CD4-positive, CD25-positive, alpha-beta regulatory T cell (primary cell): ENCODE measurements at regions not wholly inside any gene's neighbourhood (a gene's known extent, or its start where the extent isn't known, plus 50 kb on each side); places are given as distances from the start of the nearest gene placed in this dataset.
"Not testable (repeated sequence)": the region's sequence is repeated elsewhere in the genome, so short reads cannot be mapped to it uniquely, and the experiment has no call there.

Experiments used
- ATAC-seq, 2 donors: fragments of 150-1000 bp; cut with Tn5 transposase; one replicate each; pipeline ENCODE4 v1.10.0; 2021; ENCODE audit warnings: low read depth in 2 of 2, moderate number of reproducible peaks in 2 of 2, moderate library complexity in 1 of 2
- DNase-seq, 3 donors: peaks; one replicate each; pipeline versions ENCODE4 v3.0.0 to v3.0.0-alpha.2; 2012 to 2022; ENCODE audit warnings: mixed read lengths in 1 of 3
- H3K27ac ChIP-seq: one replicate; pipeline ENCODE4 v1.7.0; 2013; ENCODE audit warnings: mild to moderate bottlenecking, low read length; ENCODE audit not compliant: insufficient read depth, poor library complexity, severe bottlenecking
- H3K27me3 ChIP-seq: one replicate; pipeline ENCODE4 v1.7.0; 2013; ENCODE audit warnings: low read length; ENCODE audit not compliant: control insufficient read depth, insufficient read depth
- H3K36me3 ChIP-seq: one replicate; pipeline ENCODE4 v1.7.0; 2013; ENCODE audit warnings: mild to moderate bottlenecking, low read length, moderate library complexity; ENCODE audit not compliant: control insufficient read depth, insufficient read depth
- H3K4me1 ChIP-seq: 2 replicates; pipeline ENCODE4 v1.7.0; 2013; ENCODE audit warnings: mild to moderate bottlenecking, low read length; ENCODE audit not compliant: insufficient read depth, control insufficient read depth, poor library complexity, severe bottlenecking
- H3K4me3 ChIP-seq: one replicate; pipeline ENCODE4 v1.7.0; 2013; ENCODE audit warnings: low read depth, mild to moderate bottlenecking, low read length, moderate library complexity
- H3K9me3 ChIP-seq, 2 experiments: 1 replicate in 1 of 2; 2 replicates in 1 of 2; pipeline ENCODE4 v1.7.0; 2013; ENCODE audit warnings: low read length in 2 of 2, mild to moderate bottlenecking in 1 of 2, moderate library complexity in 1 of 2; ENCODE audit not compliant: control insufficient read depth in 2 of 2
- H3K27ac Mint-ChIP-seq, 3 donors: one replicate each; pipeline ENCODE4 v1.8.0; 2020 to 2022; ENCODE audit warnings: mild to moderate bottlenecking in 3 of 3, mixed read lengths in 3 of 3, moderate library complexity in 2 of 3
- H3K27me3 Mint-ChIP-seq: one replicate; pipeline ENCODE4 v1.8.0; 2022; ENCODE audit warnings: mild to moderate bottlenecking, mixed read lengths
- H3K36me3 Mint-ChIP-seq: one replicate; pipeline ENCODE4 v1.8.0; 2020; ENCODE audit warnings: mixed read lengths
- H3K4me1 Mint-ChIP-seq, 4 donors: one replicate each; pipeline ENCODE4 v1.8.0; 2020 to 2022; ENCODE audit warnings: mixed read lengths in 4 of 4, mild to moderate bottlenecking in 1 of 4
- H3K4me3 Mint-ChIP-seq, 4 donors: one replicate each; pipeline ENCODE4 v1.8.0; 2020 to 2022; ENCODE audit warnings: mild to moderate bottlenecking in 4 of 4, mixed read lengths in 4 of 4, moderate library complexity in 3 of 4
- H3K9me3 Mint-ChIP-seq, 7 donors: one replicate each; pipeline ENCODE4 v1.8.0; 2020 to 2022; ENCODE audit warnings: mixed read lengths in 7 of 7, mild to moderate bottlenecking in 3 of 7, moderate library complexity in 2 of 7

DNA sequence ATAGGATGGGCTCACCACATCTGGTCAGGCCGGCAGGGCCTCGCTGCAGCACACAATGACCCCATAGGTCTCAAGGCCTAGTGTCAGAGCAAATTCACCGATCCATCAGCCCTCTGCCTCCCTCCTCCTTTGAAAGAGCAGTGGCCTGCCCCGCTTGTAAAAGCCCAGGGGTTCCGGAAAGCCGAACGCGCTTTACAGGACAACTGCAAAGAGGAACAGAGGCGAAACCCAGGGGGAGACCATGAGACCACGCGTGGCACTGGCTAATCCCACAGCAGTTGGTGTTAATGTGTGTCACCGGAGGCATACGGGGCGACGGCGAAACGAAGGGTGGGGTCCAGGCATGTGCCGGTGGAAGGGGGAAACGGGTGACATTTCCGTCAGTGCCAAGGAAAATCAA lies 699.9 kb upstream of the TPTE start:
- H3K27me3 ChIP-seq, ATAC-seq, H3K4me1 Mint-ChIP-seq, DNase-seq, H3K4me1 ChIP-seq, H3K27ac ChIP-seq, H3K27me3 Mint-ChIP-seq, H3K4me3 Mint-ChIP-seq, H3K36me3 Mint-ChIP-seq, H3K27ac Mint-ChIP-seq, H3K36me3 ChIP-seq, H3K9me3 ChIP-seq, H3K4me3 ChIP-seq: not testable (repeated sequence)
- peaks cover 0 to 11% (median 1%) of the 10 kb centered on the region in 7 donors for H3K9me3 Mint-ChIP-seq

- not testable (repeated sequence) for H3K36me3 Mint-ChIP-seq, H3K4me3 Mint-ChIP-seq, DNase-seq, H3K27ac Mint-ChIP-seq, H3K27ac ChIP-seq, H3K4me1 Mint-ChIP-seq, H3K27me3 Mint-ChIP-seq, H3K27me3 ChIP-seq, H3K9me3 ChIP-seq, ATAC-seq, H3K4me1 ChIP-seq, H3K36me3 ChIP-seq, H3K4me3 ChIP-seq
- H3K9me3 Mint-ChIP-seq: peaks cover 0 to 11% (median 1%) of the 10 kb centered on the region in 7 donors
Measured at GRCh38 chr21:9822093-9822820, 699.1 kb upstream of the TPTE start.

DNA sequence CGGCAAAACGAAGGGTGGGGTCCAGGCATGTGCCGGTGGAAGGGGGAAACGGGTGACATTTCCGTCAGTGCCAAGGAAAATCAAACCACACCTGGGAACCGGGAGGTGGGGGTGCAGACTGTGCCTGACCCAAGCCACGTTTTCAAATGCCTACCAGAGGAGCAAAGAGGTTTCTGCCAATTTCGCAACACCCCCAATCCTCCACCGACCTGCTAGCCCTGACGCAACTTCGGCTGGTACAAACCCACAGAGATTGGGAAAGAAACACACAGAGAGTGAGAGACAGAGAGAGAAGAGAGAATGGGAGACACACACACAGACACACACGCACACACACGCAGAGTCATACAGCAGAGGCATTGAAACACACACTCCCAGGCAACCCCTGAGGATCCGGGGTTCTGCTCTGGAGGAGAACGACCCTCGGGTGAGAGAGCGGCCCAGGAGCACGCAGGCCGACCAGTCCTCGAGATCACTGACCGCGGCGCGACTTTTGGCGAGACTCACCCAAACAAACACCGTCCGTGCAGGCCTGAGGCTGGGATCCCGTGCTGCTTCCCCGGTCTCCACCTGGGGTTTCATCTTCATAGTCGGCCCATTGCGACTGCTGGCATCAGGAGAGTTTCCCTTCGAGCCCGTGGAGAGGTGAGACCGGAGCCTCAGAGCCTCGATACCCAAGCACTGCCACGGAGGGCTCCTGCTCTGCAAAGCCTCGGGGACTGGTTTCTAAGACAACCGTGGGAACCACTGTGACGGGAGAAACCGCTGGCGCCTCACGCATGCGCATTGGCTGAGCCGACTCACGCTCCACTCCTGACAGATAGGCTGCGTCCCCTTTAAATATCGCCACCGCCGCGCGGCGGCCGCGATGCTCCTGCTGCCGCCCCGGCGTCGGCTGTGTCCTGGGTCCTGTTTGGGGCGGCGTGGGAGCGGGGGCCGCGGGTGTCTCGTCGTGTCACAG lies 697.9 kb upstream of the TPTE start:
- not testable (repeated sequence) for H3K36me3 Mint-ChIP-seq, DNase-seq, H3K4me3 ChIP-seq, H3K9me3 ChIP-seq, H3K27ac Mint-ChIP-seq, ATAC-seq, H3K27me3 Mint-ChIP-seq, H3K36me3 ChIP-seq, H3K4me1 Mint-ChIP-seq, H3K4me1 ChIP-seq, H3K4me3 Mint-ChIP-seq, H3K27ac ChIP-seq, H3K27me3 ChIP-seq
- peaks cover 0 to 11% (median 0%) of the 10 kb centered on the region in 7 donors for H3K9me3 Mint-ChIP-seq

GRCh38 chr21:9830801-9831200 lies 690.6 kb upstream of the TPTE start:
- not testable (repeated sequence) for H3K9me3 ChIP-seq, H3K27me3 ChIP-seq, ATAC-seq, H3K4me1 Mint-ChIP-seq, H3K4me1 ChIP-seq, H3K4me3 Mint-ChIP-seq, H3K27ac ChIP-seq, H3K27ac Mint-ChIP-seq, H3K36me3 ChIP-seq, DNase-seq, H3K9me3 Mint-ChIP-seq, H3K27me3 Mint-ChIP-seq, H3K36me3 Mint-ChIP-seq, H3K4me3 ChIP-seq

- H3K27me3 Mint-ChIP-seq, H3K36me3 Mint-ChIP-seq, DNase-seq, H3K27me3 ChIP-seq, H3K36me3 ChIP-seq, H3K4me3 ChIP-seq, H3K27ac ChIP-seq, H3K4me3 Mint-ChIP-seq, ATAC-seq, H3K27ac Mint-ChIP-seq, H3K4me1 ChIP-seq, H3K9me3 ChIP-seq, H3K9me3 Mint-ChIP-seq, H3K4me1 Mint-ChIP-seq: not testable (repeated sequence)
Measured at GRCh38 chr21:9832751-9833150, 688.6 kb upstream of the TPTE start.

DNA sequence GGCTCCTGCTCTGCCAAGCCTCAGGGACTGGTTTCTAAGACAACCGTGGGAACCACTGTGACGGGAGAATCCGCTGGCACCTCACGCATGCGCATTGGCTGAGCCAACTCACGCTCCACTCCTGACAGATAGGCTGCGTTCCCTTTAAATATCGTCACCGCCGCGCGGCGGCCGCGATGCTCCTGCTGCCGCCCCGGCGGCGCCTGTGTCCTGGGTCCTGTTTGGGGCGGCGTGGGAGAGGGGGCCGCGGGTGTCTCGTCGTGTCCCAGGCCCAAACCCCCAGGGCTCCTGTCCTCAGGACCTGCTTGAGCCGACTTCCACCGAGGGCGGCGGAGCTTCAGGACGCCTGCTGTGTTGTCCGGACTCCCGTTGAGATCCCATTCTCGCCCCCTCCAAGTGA lies 684.8 kb upstream of the TPTE start:
- H3K36me3 Mint-ChIP-seq, H3K27me3 Mint-ChIP-seq, H3K4me1 ChIP-seq, H3K27me3 ChIP-seq, ATAC-seq, H3K27ac ChIP-seq, H3K4me3 ChIP-seq, H3K4me1 Mint-ChIP-seq, H3K4me3 Mint-ChIP-seq, H3K36me3 ChIP-seq, DNase-seq, H3K27ac Mint-ChIP-seq: not testable (repeated sequence)
- H3K9me3 ChIP-seq: peaks cover 3 to 27% of the 10 kb centered on the region in 2 experiments
- H3K9me3 Mint-ChIP-seq: peaks cover 3 to 30% (median 13%) of the 10 kb centered on the region in 7 donors

- not testable (repeated sequence) for H3K4me3 Mint-ChIP-seq
Measured at GRCh38 chr21:9837001-9837400, 684.4 kb upstream of the TPTE start.

More at GRCh38 chr21:9837001-9837400, 684.4 kb upstream of the TPTE start:
- ATAC-seq, H3K27me3 Mint-ChIP-seq, H3K27ac ChIP-seq, H3K4me3 ChIP-seq, H3K27ac Mint-ChIP-seq, DNase-seq, H3K27me3 ChIP-seq, H3K4me1 Mint-ChIP-seq, H3K36me3 Mint-ChIP-seq, H3K4me1 ChIP-seq, H3K36me3 ChIP-seq: not testable (repeated sequence)
- peaks cover 3 to 30% (median 13%) of the 10 kb centered on the region in 7 donors for H3K9me3 Mint-ChIP-seq
- peaks cover 3 to 27% of the 10 kb centered on the region in 2 experiments for H3K9me3 ChIP-seq
